Neural progenitor cell (in vitro differentiated cells): ENCODE measurements at regions not wholly inside any gene's neighbourhood (a gene's known extent, or its start where the extent isn't known, plus 50 kb on each side); places are given as distances from the start of the nearest gene placed in this dataset.
A peak's percentile ranks its signal among the peaks of the same experiment; 100 is the strongest.
"Not testable (repeated sequence)": the region's sequence is repeated elsewhere in the genome, so short reads cannot be mapped to it uniquely, and the experiment has no call there.

Source experiments
- DNase-seq: peaks from one replicate; pipeline ENCODE4 v3.0.0-alpha.2; 2016; ENCODE audit warnings: low spot score
- H2AFZ ChIP-seq: fragments of 200-600 bp; sonication (generic); replicated peaks from 2 replicates; pipeline ENCODE4 v1.6.1; 2016; ENCODE audit warnings: antibody characterized with exemption
- H3F3A ChIP-seq: fragments of 200-600 bp; sonication (generic); 2 replicates; pipeline ENCODE4 v1.6.1; 2016; ENCODE audit warnings: antibody characterized with exemption, low read depth
- H3K27ac ChIP-seq: fragments of 200-600 bp; sonication (generic); 2 replicates; pipeline ENCODE4 v1.5.1; 2016; ENCODE audit warnings: mild to moderate bottlenecking
- H3K27me3 ChIP-seq: fragments of 200-600 bp; sonication (generic); 2 replicates; pipeline ENCODE4 v1.6.1; 2016; ENCODE audit warnings: mild to moderate bottlenecking, moderate library complexity
- H3K36me3 ChIP-seq: fragments of 200-600 bp; sonication (generic); 2 replicates; pipeline ENCODE4 v1.5.1; 2016
- H3K4me1 ChIP-seq: fragments of 200-600 bp; sonication (generic); 2 replicates; pipeline ENCODE4 v1.6.1; 2016; ENCODE audit warnings: mixed run types
- H3K4me2 ChIP-seq: fragments of 200-600 bp; sonication (generic); 2 replicates; pipeline ENCODE4 v1.6.1; 2016
- H3K4me3 ChIP-seq: fragments of 200-600 bp; sonication (generic); 2 replicates; pipeline ENCODE4 v1.5.1; 2016
- H3K79me2 ChIP-seq: fragments of 200-600 bp; sonication (generic); 2 replicates; pipeline ENCODE4 v1.6.1; 2016; ENCODE audit warnings: low read depth
- H3K9ac ChIP-seq: fragments of 200-600 bp; sonication (generic); 2 replicates; pipeline ENCODE4 v1.6.1; 2016
- H3K9me3 ChIP-seq: fragments of 200-600 bp; sonication (generic); 2 replicates; pipeline ENCODE4 v1.5.1; 2016; ENCODE audit warnings: low read depth
- H4K20me1 ChIP-seq: fragments of 200-600 bp; sonication (generic); 2 replicates; pipeline ENCODE4 v1.6.1; 2016; ENCODE audit warnings: low read depth
- H3K27ac Mint-ChIP-seq: 3 replicates; pipeline ENCODE4 v1.8.0; 2021; ENCODE audit warnings: mixed read lengths
- H3K27me3 Mint-ChIP-seq: 2 replicates; pipeline ENCODE4 v1.8.0; 2022; ENCODE audit warnings: low read depth, mild to moderate bottlenecking, inconsistent platforms, moderate library complexity, mixed read lengths; ENCODE audit not compliant: insufficient read depth
- H3K36me3 Mint-ChIP-seq: 3 replicates; pipeline ENCODE4 v1.8.0; 2021; ENCODE audit warnings: mixed read lengths
- H3K4me1 Mint-ChIP-seq: 3 replicates; pipeline ENCODE4 v1.8.0; 2021; ENCODE audit warnings: mixed read lengths
- H3K4me3 Mint-ChIP-seq: 3 replicates; pipeline ENCODE4 v1.8.0; 2021; ENCODE audit warnings: mild to moderate bottlenecking, moderate library complexity, mixed read lengths
- H3K9me3 Mint-ChIP-seq: 3 replicates; pipeline ENCODE4 v1.8.0; 2020; ENCODE audit warnings: mixed read lengths

GRCh38 chr1:120941066-120941465, 51.5 kb downstream of the PPIAL4A start:
- H3K27ac ChIP-seq, H3K4me3 Mint-ChIP-seq: not testable (repeated sequence)
- peak; percentile 30 for DNase-seq

GRCh38 chr1:120941836-120942217, 52.3 kb downstream of the PPIAL4A start:
- not testable (repeated sequence) for H3K4me1 ChIP-seq, H3K36me3 Mint-ChIP-seq, H3K27me3 Mint-ChIP-seq, H3K9ac ChIP-seq, H3K9me3 Mint-ChIP-seq, H3K36me3 ChIP-seq, H3K9me3 ChIP-seq, H3K79me2 ChIP-seq, H3K27me3 ChIP-seq, H2AFZ ChIP-seq, H4K20me1 ChIP-seq, DNase-seq
- H3K4me3 ChIP-seq, result peak overlapping the region; percentile 46
- H3K4me2 ChIP-seq, result peak overlapping the region; percentile 76
- peak overlapping the region; percentile 99 for H3K27ac ChIP-seq
- Mint-ChIP-seq H3K4me1 (peaks cover 15% of the 10 kb centered on the region), H3K27ac (peak overlapping the region; percentile 100), H3K4me3 (peak overlapping the region; percentile 90)
- peaks cover 16% of the 10 kb centered on the region for H3F3A ChIP-seq

More at GRCh38 chr1:120941066-120941465, 51.5 kb downstream of the PPIAL4A start:
- H3K4me1 Mint-ChIP-seq, result peaks cover 15% of the 10 kb centered on the region
- H4K20me1 ChIP-seq, H3K36me3 ChIP-seq, H3K27me3 ChIP-seq, H3K9me3 ChIP-seq, H3K4me3 ChIP-seq, H3K36me3 Mint-ChIP-seq, H2AFZ ChIP-seq, H3K27ac Mint-ChIP-seq, H3K27me3 Mint-ChIP-seq, H3K79me2 ChIP-seq, H3K9ac ChIP-seq, H3K9me3 Mint-ChIP-seq, H3K4me1 ChIP-seq: not testable (repeated sequence)
- Histone ChIP-seq H3K4me2 (peak overlapping the region; percentile 76), H3F3A (peaks cover 16% of the 10 kb centered on the region)

GRCh38 chr1:120942218-120942944, 52.8 kb downstream of the PPIAL4A start:
- H3K4me1 ChIP-seq, H3K9me3 Mint-ChIP-seq, H4K20me1 ChIP-seq, H3K36me3 Mint-ChIP-seq, H3K9me3 ChIP-seq, H2AFZ ChIP-seq, H3K36me3 ChIP-seq, H3K27me3 Mint-ChIP-seq, H3K27me3 ChIP-seq, H3K79me2 ChIP-seq: not testable (repeated sequence)
- peak overlapping the region; percentile 100 for H3K27ac Mint-ChIP-seq
- DNase-seq, result peak; percentile 87
- peak overlapping the region; percentile 90 for H3K4me3 Mint-ChIP-seq
- peak overlapping the region; percentile 46 for H3K4me3 ChIP-seq
- H3K4me2 ChIP-seq, result peak overlapping the region; percentile 76
- H3K4me1 Mint-ChIP-seq, result peaks cover 15% of the 10 kb centered on the region
- H3K27ac ChIP-seq, result peak overlapping the region; percentile 99
- H3F3A ChIP-seq, result peaks cover 16% of the 10 kb centered on the region
- peak overlapping the region; percentile 91 for H3K9ac ChIP-seq

GRCh38 chr1:120942945-120943319, 53.4 kb downstream of the PPIAL4A start:
- H3K27ac ChIP-seq, result not testable (repeated sequence)
- H3K4me3 Mint-ChIP-seq, result peak overlapping the region; percentile 90
- peaks cover 15% of the 10 kb centered on the region for H3K4me1 Mint-ChIP-seq

GRCh38 chr1:120944691-120945090, 55.1 kb downstream of the PPIAL4A start:
- not testable (repeated sequence) for DNase-seq, H3K27me3 Mint-ChIP-seq, H3K9me3 ChIP-seq, H3K9me3 Mint-ChIP-seq, H3K9ac ChIP-seq, H3K36me3 Mint-ChIP-seq, H3K27ac Mint-ChIP-seq, H3K36me3 ChIP-seq, H2AFZ ChIP-seq, H3K4me1 ChIP-seq, H3K79me2 ChIP-seq, H3K4me2 ChIP-seq, H3K4me3 Mint-ChIP-seq, H3K27ac ChIP-seq, H4K20me1 ChIP-seq, H3K4me3 ChIP-seq, H3K27me3 ChIP-seq
- H3K4me1 Mint-ChIP-seq, result peaks cover 15% of the 10 kb centered on the region
- peaks cover 15% of the 10 kb centered on the region for H3F3A ChIP-seq

More at GRCh38 chr1:120942945-120943319, 53.4 kb downstream of the PPIAL4A start:
- H3K27ac Mint-ChIP-seq, H3K36me3 ChIP-seq, H3K36me3 Mint-ChIP-seq, H2AFZ ChIP-seq, H3K9ac ChIP-seq, H3K4me3 ChIP-seq, H3K4me1 ChIP-seq, H4K20me1 ChIP-seq, DNase-seq, H3K9me3 ChIP-seq, H3K27me3 ChIP-seq, H3K79me2 ChIP-seq, H3K27me3 Mint-ChIP-seq, H3K9me3 Mint-ChIP-seq, H3K4me2 ChIP-seq: not testable (repeated sequence)
- peaks cover 16% of the 10 kb centered on the region for H3F3A ChIP-seq

- H3K9me3 ChIP-seq, H3K36me3 ChIP-seq, H2AFZ ChIP-seq, H3K27me3 ChIP-seq, H3K27ac Mint-ChIP-seq, H3K9ac ChIP-seq, H3K4me1 ChIP-seq, DNase-seq, H3K27ac ChIP-seq, H3K27me3 Mint-ChIP-seq, H3K4me2 ChIP-seq, H3K36me3 Mint-ChIP-seq, H3K4me3 Mint-ChIP-seq, H3K4me3 ChIP-seq, H3K79me2 ChIP-seq, H3K9me3 Mint-ChIP-seq, H4K20me1 ChIP-seq: not testable (repeated sequence)
- peaks cover 14% of the 10 kb centered on the region for H3F3A ChIP-seq
- H3K4me1 Mint-ChIP-seq, result peaks cover 15% of the 10 kb centered on the region
Observed at GRCh38 chr1:120945122-120945521, 55.6 kb downstream of the PPIAL4A start.

- not testable (repeated sequence) for H3K9me3 ChIP-seq, H3K4me1 ChIP-seq, H2AFZ ChIP-seq, H3K4me2 ChIP-seq, H3K27ac Mint-ChIP-seq, H3K9me3 Mint-ChIP-seq, H4K20me1 ChIP-seq, H3K79me2 ChIP-seq, H3K4me3 ChIP-seq, H3K36me3 ChIP-seq, H3K27me3 Mint-ChIP-seq, H3K9ac ChIP-seq, DNase-seq, H3K36me3 Mint-ChIP-seq, H3F3A ChIP-seq, H3K27ac ChIP-seq, H3K4me1 Mint-ChIP-seq, H3K27me3 ChIP-seq, H3K4me3 Mint-ChIP-seq
Observed at GRCh38 chr1:120947114-120947513, 57.5 kb downstream of the PPIAL4A start.

GRCh38 chr1:120949724-120950123, 60.2 kb downstream of the PPIAL4A start:
- H3K4me3 Mint-ChIP-seq, H3K4me2 ChIP-seq, H3K27ac Mint-ChIP-seq, H2AFZ ChIP-seq, H3K9me3 ChIP-seq, H3K4me1 ChIP-seq, H3K9me3 Mint-ChIP-seq, H3F3A ChIP-seq, H3K4me3 ChIP-seq, H3K36me3 ChIP-seq, H3K27me3 Mint-ChIP-seq, H3K27me3 ChIP-seq, H3K79me2 ChIP-seq, H4K20me1 ChIP-seq, H3K4me1 Mint-ChIP-seq, H3K9ac ChIP-seq, H3K27ac ChIP-seq, DNase-seq: not testable (repeated sequence)
- H3K36me3 Mint-ChIP-seq, result peaks cover 14% of the 10 kb centered on the region
